ENCODE measurements at regions not wholly inside any gene's neighbourhood (a gene's known extent, or its start where the extent isn't known, plus 50 kb on each side); places are given as distances from the start of the nearest gene placed in this dataset.

DNA sequence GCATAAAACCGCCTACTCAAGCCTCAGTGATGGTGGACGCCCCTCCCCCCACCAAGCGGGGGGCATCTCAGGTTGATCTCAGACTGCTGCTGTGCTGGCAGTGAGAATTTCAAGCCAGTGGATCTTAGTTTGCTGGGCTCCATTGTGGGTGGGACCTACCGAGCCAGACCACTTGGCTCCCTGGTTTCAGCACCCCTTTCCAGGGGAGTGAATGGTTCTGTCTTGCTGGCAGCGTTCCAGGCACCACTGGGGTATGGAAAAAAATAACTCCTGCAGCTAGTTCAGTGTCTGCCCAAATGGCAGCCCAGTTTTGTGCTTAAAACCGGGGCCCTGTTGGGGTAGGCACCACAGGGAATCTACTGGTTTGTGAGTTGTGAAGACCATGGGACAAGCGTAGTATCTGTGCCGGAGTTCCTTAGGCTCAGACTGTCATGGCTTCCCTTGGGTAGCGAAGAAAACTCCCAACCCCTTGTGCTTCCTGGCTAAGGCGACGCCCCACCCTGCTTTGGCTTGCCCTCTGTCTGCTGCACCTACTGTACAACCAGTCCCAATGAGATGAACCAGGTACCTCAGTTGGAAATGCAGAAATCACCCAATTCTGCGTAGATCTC lies 1334.5 kb upstream of the ADGRB3 start:
- no peak for DNase-seq

DNA sequence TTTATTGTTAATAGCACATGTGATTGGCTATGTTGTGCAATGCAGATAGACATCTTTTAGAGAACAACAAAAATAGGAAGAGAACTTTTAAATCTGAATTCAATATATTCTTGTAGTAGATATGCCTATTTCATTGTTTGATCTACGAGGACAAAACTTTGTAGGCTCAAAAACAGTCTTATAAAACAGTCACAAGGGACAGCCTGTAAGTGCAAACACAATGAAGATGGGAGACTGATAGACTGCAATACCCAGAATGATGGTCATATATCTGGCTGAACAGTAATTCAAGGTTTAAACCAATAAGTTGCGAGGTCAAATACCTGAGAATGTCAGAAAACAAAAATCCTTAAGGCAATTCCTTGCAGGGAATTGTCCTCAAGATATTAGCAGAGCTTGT lies 1342.9 kb upstream of the ADGRB3 start:
- DNase-seq, result no peak

DNA sequence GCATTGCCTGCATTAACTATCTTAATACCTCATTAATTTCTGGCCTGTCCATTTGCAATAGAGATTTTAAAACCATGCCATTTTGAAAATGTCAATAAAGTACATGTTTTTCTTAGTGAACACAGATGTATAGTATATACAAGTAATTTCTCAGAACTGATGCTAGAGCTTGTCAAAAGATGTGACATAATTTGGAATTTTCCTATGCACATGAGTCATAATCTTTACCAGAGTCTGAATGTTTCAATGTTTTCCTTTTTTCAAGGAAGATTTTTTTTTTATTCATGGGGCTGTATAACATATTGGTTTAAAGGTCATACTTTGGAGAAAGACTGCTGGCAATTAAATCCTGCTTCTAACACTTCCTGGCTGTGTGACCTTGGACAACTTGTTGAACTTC lies 1347.5 kb upstream of the ADGRB3 start:
- no peak for DNase-seq

DNA sequence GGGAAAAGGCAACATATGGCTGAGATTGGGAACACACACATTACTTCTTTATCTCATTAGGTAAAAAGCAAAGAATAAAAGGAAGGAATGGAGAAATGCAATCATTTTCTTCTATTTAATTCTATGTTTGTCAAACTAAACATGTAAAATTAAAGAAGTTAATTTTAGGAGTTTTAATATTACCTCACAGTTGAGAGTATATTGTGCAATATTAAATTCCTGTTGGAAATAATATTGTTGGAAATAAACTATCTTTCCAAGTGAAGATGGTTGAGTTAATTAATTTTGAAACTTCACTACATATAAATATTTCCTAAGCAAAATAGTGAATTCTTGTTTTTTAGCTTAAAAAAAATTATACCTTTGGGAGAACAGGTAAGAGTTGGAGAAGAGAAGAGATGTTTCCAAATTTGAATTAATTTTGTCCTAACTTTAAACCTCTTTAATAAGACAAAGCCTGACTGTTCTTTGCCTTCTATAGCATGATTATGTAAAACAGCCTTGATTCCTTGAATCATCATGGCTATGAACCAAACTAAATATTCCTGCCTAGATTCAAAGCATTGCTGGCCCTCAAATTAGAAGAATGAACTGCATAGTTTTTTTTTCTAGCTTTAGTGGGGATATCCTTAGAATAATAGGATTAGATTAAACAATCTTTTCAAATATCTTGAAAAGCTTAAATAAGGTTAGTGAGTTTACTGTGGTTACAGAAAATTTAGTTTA lies 1349.1 kb upstream of the ADGRB3 start:
- no peak for DNase-seq

DNA sequence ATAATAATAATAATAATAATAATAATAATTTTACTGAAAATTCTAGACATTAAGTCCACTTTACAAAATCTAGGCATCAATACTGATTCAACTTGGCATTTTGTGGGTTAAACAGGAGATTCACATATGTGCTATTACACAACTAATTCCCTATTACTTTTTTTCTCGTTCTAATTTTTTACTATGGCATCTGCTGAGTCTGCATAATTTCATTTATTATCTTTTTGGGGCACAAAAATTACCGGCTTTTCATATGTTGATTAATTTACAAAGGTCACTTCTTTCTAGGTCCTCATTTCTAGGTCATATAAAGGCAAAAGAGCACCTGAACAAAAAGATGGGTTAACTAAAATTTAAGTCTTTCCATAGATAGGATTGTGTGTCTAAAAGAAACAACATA lies 1357.8 kb upstream of the ADGRB3 start:
- no peak for DNase-seq

DNA sequence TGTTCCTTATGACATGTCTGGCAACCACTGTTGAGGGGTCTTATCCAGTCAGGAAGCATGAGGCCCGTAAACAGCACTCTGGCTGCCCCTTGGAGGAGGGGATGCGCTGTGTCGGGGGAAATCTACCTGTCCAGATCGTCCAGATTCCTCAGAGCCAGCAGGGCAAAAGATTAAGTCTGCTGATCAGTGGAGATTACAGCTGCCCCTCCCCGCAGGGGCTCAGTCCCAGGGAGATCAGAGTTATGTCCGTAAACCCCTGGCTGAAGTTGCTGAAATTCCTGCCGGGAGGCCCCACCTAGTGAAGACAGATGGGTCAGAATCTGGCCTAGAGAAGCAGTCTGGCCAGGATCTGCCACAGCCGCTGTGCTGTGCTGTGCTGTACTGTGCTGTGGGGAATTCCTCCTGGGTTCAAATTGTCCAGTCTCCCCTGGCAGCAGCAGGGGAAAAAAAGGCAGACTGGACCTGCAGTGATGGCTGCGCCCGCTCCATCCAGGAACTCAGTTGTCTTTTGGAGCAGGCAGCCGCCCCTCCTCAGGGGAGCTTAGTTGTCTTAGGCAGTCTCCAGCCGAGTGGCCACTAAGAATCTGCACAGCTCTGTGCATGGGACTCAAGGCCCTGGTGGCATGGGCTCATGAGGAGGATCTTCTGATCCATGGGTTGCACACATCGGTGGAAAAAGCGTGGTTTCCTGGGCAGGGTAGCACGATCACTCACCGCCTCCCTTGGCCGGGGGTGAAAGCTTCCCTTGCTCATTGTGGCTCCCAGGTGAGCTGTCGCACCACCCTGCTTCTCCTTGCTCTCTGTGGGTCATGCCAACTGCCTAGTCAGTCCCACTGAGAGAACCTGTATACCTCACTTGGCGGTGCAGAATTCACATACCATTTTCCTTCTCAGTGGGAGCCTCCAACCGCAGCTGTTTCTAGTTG lies 1368.8 kb upstream of the ADGRB3 start:
- DNase-seq, result no peak

DNA sequence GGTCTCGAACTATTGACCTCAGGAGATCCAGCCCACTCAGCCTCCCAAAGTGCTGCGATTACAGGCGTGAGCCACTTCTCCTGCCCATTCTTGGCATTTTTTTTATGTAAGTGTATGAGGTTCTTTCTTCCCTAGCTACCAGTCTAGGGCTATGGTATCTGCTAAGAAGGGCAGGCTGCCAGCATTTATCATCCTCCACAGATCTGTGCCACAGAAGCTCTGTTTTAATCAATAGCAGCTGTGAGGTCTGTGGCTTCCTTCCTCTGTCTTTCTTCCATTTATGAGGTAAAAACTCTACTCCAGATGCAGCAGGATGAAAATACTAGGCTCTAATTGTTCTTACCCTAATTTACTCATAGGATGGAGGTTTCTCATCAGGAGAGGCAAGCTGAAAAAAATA lies 1382.4 kb upstream of the ADGRB3 start:
- no peak for DNase-seq

DNA sequence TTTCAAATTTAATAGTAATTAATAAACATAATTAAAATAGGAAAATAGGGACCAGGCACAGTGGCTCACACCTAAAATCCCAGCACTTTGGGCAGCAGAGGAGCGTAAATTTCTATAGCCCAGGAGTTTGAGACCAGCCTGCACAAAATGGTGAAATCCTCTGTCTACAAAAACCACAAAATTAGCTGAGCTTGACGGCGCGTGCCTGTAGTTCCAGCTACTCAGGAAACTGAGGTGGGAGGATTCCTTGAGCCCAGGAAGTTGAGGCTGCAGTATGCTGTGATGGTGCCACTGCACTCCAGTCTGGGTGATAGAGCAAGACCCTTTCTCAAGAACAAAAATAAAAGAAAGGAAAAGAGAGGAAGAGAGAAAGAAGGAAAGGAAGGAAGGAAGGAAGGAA lies 1387.0 kb upstream of the ADGRB3 start:
- DNase-seq, result no peak

DNA sequence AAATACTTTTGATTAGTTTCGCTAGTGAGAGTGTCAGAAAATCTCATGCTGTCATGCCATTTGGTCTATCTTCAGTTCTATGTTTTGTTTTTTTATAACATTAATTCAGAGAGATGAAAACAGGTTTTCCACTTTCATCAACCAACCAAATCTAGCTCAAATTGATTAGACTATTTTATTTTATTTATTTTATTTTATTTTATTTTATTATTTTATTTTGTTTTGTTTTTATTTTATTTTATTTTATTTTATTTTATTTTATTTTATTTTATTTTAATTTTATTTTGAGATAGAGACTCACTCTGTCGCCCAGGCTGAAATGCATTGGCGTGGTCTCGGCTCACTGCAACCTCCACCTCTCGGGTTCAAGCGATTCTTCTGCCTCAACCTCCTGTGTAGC lies 1391.0 kb upstream of the ADGRB3 start:
- DNase-seq, result no peak

DNA sequence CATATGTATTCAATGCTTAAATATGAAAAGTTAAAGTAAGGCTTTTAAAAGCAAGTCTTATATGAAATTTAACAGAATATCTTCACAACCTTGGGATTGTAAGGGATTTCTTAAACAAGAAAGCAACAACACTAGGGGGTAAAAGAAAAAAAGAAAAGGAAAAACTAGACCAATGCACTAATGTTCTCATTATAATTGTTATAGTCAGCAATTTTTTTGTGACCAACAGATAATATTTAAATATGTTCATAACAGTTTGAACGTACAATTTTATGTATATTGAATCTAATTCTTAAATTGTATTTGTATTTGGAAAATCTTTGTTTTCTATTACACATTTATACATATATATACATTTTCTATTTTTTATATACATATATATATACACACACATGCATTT lies 1397.8 kb upstream of the ADGRB3 start:
- no peak for DNase-seq

DNA sequence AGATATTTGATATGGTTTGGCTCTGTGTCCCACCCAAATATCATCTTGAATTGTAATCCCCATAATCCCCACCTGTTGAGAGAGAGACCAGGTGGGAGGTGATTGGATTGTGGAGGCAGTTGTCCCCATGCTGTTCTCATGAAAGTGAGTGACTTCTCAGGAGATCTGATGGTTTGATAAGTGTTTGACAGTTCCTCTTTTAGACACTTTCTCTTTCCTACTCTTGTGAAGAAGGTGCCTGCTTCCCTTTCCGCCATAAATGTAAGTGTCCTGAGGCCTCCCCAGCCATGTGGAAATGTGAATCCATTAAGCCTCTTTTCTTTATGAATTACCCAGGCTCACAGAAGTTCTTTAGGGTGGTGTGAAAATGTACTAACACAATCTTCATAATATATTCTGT lies 1404.0 kb upstream of the ADGRB3 start:
- no peak for DNase-seq

DNA sequence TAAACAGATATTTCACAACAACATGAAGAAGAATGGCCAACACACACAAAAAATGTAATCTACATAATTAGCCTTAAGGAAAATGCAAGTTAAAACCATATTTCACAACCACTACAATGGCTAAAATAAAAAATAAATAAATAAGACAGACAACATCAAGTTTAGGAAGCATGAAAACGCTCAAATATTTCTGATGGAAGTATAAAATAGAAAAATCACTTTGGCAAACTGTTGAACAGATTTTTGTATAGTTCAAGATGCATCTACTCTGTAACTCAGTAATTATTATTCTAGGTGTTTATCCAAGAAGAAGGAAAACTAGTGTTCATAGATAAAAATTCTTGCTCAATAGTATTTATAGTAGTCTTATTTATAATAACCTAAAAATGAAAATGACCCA lies 1410.1 kb upstream of the ADGRB3 start:
- DNase-seq, result no peak

DNA sequence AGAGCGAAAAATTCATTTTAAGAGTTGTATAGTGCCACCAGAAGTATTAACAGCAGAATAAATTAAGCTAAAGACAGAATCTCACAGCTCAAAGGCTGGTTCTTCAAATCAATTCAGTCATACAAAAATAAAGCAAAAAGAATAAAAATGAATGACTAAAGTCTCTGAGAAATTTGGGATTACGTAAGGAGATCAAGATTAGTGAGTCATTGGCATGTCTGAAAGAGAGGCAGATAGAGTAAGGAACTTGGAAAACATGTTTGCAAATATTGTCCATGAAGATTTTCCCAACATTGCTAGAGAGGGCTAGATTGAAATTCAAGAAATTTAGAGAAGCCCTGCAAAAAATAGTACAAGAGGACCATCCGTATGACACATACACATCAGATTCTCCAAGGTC lies 1413.9 kb upstream of the ADGRB3 start:
- DNase-seq, result no peak

DNA sequence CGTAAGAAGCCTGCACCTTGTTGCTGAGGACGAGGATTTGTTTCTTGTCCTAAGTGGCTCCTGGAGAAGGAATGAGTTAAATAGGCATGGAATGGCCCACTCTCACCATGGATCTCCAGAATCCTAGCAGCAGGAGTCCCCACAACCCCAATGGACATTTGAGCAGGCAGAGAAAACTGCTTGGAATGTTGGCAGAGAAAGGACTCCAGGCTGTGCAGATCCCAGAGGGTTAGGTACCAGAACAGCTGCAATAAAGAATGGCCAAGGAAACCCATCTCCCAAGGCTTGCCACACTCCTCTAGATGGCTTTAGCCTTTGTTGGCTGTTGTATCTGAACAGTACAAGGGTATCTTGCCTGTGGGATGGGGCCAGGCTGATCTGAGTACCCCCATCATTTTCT lies 1415.7 kb upstream of the ADGRB3 start:
- DNase-seq, result no peak

DNA sequence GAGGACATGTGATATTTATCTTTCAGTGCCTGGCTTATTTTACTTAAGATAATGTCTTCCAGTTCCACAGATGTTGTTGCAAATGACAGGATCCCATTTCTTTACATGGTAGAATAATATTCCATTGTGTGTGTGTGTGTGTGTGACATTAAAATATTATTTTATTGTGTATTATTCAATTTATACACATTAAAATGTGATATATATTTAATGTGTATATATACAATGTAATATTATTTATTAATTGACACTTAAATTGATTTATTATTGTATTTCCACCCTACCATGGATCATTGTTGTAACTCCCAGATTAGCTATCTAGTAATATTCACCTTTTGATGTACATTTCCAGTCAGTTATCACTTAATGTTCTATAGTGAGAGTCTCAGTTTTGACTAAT lies 1422.5 kb upstream of the ADGRB3 start:
- DNase-seq, result no peak

DNA sequence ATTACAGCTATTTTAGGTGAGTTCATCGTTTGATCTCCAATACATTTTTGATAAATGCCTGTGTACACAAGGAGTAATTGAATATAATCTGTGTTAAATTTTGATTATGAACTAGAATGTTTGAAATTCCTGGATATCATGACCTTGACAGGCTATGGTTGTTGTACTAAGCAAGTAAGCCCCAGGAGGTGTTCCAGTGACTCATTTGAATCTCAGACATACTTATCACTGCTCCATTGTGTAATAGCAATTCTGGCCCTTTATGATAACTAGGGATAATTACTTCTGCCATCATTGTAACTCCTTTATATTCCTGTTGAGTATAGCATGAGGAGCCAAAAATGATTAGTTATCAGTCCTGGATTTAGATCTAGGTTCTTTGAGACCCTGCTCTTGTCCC lies 1424.6 kb upstream of the ADGRB3 start:
- DNase-seq, result no peak

DNA sequence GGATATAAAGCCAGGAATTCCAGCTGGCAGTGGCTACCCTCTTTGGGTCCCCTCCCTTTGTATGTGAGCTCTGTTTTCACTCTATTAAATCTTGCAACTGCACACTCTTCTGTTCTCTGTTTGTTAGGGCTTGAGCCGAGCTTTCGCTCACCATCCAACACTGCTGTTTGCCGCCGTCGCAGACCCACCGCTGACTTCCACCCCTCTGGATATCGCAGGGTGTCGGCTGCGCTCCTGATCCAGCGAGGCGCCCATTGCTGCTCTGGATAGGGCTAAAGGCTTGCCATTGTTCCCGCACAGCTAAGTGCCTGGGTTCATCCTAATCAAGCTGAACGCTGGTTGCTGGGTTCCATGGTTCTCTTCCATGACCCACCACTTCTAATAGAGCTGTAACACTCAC lies 1433.5 kb upstream of the ADGRB3 start:
- DNase-seq, result no peak

DNA sequence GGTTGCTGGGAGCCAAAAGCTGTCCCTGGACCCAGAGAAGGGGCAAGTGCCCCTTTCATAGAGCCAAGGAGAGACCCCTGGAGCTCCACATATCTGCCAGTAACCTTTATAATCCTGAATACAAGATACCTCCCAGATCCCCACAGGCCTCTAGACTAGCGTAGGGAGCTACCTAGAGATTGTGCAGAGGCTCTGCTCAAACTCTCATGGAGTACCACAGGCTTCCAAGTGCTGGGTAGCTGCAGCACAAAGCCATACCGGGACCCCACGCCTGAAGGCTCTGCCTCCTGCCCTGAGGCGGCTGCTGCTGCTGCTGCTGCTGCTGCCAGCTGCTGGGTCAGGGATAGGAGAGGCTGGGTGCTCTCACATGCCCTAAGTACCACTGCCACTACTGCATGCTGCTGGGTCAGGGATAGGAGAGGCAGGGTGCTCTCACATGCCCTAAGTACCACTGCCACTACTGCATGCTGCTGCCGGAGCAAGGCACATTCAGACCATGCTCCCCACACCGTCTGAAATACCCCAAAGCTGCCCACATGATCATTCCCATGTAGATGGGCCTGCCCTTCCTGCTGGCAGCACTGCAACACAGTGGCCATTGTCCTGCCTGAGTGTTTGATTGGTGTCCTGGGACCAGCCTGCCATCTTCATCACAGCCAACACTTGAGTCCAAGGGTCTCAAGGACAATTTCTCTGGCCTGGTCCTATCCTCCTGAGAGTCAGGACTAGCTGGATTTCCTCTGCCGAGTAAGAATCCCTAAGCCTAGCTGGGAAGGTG lies 1434.3 kb upstream of the ADGRB3 start:
- DNase-seq, result no peak

DNA sequence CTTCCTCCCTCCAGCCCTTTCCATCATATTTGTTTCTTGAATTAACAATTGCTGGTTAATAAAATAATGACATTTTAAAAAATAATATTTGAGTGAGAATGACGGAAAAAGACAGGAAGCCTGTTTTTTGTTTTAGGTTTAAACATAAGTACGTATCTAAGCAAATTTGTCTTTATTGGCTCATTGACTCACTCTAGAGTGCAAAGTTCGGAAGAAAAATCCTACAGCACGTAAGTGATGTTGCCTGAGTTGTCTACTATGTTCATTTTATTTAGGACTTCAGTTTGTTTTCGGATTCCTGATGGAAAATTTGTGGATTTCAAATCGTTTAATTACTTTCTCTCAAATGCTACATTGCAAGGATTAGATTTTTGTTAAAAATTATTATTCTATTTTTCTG lies 1435.7 kb upstream of the ADGRB3 start:
- DNase-seq, result no peak

DNA sequence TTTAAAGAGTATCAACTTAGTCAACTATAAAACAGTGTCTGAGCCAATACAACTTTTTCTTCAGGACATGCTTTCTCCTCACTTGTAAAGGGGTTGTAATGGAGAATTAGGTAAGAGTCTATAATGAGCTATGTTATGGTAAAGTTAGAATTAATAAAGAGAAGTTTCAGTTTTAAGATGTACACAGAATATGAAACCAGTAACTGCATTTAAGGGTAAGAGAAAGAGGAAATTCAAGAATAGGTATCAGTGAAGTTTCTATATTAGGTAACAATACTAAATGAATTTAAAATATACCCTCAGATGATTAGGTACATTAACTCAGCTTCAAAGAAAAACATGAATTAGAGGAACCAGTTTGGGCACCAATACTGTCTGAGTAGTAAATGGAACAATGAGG lies 1444.3 kb upstream of the ADGRB3 start:
- no peak for DNase-seq

DNA sequence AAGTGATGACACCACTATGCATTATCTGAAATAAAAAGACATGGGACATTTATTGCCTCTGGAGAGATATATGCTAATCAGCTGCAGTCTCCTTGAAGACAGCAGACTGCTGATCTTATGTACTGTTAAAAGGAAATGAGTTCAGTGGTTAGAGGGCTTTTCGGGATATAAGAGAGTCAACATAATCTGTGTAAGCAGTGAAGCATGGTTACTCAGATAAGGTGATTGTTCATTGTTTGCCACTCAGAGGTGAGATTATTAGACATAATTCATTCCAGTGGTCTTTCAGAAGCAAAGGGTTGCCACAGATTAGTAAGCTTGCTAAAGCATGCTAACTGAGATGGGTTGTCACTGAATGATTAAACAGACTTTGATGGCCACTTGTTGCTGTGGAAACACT lies 1450.7 kb upstream of the ADGRB3 start:
- DNase-seq, result no peak

DNA sequence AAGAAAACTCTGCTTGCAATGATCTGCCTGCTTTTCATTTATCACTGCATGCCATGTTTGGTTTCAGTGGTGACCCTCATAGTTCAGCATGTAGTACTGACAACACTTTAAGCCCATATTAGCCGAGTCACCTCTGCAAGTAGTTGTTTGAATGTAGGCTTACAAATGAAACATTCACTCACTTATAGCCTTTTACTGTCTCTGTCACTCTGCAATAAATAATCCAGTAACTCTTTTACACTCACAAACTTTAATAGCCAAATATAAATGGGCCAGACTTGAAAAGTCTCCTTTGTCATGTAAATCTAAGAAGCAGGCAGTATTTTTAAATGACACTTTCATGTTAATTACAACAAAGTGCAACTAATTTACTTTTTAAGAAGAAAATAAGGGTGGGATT lies 1460.0 kb upstream of the ADGRB3 start:
- DNase-seq, result no peak

DNA sequence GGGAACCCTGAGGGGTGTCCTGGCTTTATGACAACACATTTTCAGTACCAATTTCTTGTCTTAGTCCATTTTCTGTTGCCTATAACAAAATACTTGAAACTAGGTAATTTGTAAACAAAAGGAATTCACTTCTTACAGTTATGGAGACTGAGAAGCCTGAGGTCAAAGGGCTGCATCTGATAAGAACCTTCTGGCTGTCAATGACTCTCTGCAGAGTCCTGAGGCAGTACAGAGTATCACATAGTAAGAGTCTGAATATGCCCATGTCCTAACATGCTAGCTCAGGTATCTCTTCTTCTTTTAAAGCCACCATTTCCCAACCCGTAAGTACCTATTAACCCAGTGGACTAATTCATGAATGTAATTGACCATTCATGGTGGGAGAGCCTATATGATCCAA lies 1458.6 kb upstream of the EYS start:
- no peak for DNase-seq
